K562 (cell line): ENCODE measurements at regions not wholly inside any gene's neighbourhood (a gene's known extent, or its start where the extent isn't known, plus 50 kb on each side); places are given as distances from the start of the nearest gene placed in this dataset.

Source experiments
- BRD9 ChIP-seq: fragments of 450-650 bp; IDR thresholded peaks from 2 replicates; pipeline ENCODE4 v1.6.1; 2018; ENCODE audit warnings: low read depth; ENCODE audit not compliant: partially characterized antibody
- MTA2 ChIP-seq: fragments of 450-650 bp; IDR thresholded peaks from 2 replicates; pipeline ENCODE4 v1.6.1; 2016; ENCODE audit warnings: low read depth
- SIRT6 ChIP-seq: IDR thresholded peaks from one replicate; pipeline ENCODE4 v1.6.1; 2012; ENCODE audit warnings: low read depth, mild to moderate bottlenecking, control low read depth, inconsistent platforms, low read length, moderate library complexity
- TF ChIP-seq, protein P1 (sequence below): fragments of 200-800 bp; sonication (Bioruptor generic); IDR thresholded peaks from 2 replicates; pipeline ENCODE4 v1.6.1; 2016; ENCODE audit warnings: missing genetic modification characterization, missing compliant biosample characterization
- TF ChIP-seq, protein P2 (sequence below): fragments of 450-650 bp; formaldehyde crosslinking; IDR thresholded peaks from 2 replicates; pipeline ENCODE4 v1.4.0; 2022; ENCODE audit warnings: missing genetic modification characterization
- TF ChIP-seq, protein P3 (sequence below), 3 experiments: fragments of 200-800 bp in 1 of 3; fragments of 250-450 bp in 1 of 3; fragments of 450-650 bp in 1 of 3; sonication (Bioruptor Pico) in 1 of 3; sonication (Bioruptor generic) in 1 of 3; formaldehyde crosslinking in 1 of 3; IDR thresholded peaks; 2 replicates each; pipeline versions ENCODE4 v1.6.1 to v1.8.0; 2016 to 2022; ENCODE audit warnings: mild to moderate bottlenecking in 2 of 3, missing genetic modification characterization in 2 of 3, missing compliant biosample characterization in 1 of 3, moderate library complexity in 1 of 3

DNA sequence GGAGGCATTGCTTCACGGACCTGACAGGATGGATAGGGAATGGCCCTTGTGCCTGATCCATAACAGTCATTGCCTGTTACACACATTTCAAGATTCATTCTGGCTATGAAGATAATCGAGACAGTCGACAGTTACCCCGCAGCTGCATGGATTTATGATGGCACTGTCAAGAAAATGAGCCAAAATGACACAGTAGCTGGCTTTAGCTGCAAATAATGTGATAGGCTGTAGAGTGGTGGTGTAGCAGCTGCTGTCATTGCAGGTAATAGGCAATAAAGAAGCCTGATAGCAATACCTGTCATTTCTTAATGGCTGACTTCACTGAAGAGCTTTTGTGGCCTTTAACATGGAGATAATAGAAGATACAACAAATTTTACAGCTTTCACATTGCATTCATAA lies 1085.2 kb upstream of the ARRDC3 start (continued):
- TF ChIP-seq SIRT6 (no peak), MTA2 (no peak), BRD9 (no peak)
- TF ChIP-seq, protein P1, sequence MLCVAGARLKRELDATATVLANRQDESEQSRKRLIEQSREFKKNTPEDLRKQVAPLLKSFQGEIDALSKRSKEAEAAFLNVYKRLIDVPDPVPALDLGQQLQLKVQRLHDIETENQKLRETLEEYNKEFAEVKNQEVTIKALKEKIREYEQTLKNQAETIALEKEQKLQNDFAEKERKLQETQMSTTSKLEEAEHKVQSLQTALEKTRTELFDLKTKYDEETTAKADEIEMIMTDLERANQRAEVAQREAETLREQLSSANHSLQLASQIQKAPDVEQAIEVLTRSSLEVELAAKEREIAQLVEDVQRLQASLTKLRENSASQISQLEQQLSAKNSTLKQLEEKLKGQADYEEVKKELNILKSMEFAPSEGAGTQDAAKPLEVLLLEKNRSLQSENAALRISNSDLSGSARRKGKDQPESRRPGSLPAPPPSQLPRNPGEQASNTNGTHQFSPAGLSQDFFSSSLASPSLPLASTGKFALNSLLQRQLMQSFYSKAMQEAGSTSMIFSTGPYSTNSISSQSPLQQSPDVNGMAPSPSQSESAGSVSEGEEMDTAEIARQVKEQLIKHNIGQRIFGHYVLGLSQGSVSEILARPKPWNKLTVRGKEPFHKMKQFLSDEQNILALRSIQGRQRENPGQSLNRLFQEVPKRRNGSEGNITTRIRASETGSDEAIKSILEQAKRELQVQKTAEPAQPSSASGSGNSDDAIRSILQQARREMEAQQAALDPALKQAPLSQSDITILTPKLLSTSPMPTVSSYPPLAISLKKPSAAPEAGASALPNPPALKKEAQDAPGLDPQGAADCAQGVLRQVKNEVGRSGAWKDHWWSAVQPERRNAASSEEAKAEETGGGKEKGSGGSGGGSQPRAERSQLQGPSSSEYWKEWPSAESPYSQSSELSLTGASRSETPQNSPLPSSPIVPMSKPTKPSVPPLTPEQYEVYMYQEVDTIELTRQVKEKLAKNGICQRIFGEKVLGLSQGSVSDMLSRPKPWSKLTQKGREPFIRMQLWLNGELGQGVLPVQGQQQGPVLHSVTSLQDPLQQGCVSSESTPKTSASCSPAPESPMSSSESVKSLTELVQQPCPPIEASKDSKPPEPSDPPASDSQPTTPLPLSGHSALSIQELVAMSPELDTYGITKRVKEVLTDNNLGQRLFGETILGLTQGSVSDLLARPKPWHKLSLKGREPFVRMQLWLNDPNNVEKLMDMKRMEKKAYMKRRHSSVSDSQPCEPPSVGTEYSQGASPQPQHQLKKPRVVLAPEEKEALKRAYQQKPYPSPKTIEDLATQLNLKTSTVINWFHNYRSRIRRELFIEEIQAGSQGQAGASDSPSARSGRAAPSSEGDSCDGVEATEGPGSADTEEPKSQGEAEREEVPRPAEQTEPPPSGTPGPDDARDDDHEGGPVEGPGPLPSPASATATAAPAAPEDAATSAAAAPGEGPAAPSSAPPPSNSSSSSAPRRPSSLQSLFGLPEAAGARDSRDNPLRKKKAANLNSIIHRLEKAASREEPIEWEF: no peak
- TF ChIP-seq, protein P2, sequence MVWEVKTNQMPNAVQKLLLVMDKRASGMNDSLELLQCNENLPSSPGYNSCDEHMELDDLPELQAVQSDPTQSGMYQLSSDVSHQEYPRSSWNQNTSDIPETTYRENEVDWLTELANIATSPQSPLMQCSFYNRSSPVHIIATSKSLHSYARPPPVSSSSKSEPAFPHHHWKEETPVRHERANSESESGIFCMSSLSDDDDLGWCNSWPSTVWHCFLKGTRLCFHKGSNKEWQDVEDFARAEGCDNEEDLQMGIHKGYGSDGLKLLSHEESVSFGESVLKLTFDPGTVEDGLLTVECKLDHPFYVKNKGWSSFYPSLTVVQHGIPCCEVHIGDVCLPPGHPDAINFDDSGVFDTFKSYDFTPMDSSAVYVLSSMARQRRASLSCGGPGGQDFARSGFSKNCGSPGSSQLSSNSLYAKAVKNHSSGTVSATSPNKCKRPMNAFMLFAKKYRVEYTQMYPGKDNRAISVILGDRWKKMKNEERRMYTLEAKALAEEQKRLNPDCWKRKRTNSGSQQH: no peak
- TF ChIP-seq, protein P3, sequence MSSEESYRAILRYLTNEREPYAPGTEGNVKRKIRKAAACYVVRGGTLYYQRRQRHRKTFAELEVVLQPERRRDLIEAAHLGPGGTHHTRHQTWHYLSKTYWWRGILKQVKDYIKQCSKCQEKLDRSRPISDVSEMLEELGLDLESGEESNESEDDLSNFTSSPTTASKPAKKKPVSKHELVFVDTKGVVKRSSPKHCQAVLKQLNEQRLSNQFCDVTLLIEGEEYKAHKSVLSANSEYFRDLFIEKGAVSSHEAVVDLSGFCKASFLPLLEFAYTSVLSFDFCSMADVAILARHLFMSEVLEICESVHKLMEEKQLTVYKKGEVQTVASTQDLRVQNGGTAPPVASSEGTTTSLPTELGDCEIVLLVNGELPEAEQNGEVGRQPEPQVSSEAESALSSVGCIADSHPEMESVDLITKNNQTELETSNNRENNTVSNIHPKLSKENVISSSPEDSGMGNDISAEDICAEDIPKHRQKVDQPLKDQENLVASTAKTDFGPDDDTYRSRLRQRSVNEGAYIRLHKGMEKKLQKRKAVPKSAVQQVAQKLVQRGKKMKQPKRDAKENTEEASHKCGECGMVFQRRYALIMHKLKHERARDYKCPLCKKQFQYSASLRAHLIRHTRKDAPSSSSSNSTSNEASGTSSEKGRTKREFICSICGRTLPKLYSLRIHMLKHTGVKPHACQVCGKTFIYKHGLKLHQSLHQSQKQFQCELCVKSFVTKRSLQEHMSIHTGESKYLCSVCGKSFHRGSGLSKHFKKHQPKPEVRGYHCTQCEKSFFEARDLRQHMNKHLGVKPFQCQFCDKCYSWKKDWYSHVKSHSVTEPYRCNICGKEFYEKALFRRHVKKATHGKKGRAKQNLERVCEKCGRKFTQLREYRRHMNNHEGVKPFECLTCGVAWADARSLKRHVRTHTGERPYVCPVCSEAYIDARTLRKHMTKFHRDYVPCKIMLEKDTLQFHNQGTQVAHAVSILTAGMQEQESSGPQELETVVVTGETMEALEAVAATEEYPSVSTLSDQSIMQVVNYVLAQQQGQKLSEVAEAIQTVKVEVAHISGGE (CRISPR knock-in tag; IDR thresholded peaks at IDR 0.05): no peak
